ENCODE measurements at regions not wholly inside any gene's neighbourhood (a gene's known extent, or its start where the extent isn't known, plus 50 kb on each side); places are given as distances from the start of the nearest gene placed in this dataset.
"Not testable (repeated sequence)": the region's sequence is repeated elsewhere in the genome, so short reads cannot be mapped to it uniquely, and the experiment has no call there.

DNA sequence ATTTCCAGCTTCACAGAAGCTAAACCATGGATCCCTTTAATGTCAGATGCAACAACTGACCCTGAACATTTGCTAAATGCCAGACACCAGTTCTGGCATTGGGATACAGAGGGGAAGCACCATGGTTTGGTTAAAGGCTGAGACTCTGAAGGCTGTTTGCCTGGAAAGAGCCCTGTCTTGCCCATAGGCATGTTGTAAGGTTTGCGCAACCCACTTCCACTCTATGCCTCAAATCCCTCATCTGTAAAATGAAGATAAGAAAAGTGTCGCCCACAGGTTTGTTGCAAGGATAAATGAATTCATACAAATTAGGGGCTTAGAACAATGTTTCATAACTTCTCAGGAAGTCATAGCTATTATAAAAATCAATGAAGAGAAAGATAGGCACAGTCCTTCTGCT lies 380.9 kb upstream of the GYPC start (continued):
- TF ChIP-seq, protein P1, sequence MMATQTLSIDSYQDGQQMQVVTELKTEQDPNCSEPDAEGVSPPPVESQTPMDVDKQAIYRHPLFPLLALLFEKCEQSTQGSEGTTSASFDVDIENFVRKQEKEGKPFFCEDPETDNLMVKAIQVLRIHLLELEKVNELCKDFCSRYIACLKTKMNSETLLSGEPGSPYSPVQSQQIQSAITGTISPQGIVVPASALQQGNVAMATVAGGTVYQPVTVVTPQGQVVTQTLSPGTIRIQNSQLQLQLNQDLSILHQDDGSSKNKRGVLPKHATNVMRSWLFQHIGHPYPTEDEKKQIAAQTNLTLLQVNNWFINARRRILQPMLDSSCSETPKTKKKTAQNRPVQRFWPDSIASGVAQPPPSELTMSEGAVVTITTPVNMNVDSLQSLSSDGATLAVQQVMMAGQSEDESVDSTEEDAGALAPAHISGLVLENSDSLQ (IDR thresholded peaks at IDR 0.05): no peak

DNA sequence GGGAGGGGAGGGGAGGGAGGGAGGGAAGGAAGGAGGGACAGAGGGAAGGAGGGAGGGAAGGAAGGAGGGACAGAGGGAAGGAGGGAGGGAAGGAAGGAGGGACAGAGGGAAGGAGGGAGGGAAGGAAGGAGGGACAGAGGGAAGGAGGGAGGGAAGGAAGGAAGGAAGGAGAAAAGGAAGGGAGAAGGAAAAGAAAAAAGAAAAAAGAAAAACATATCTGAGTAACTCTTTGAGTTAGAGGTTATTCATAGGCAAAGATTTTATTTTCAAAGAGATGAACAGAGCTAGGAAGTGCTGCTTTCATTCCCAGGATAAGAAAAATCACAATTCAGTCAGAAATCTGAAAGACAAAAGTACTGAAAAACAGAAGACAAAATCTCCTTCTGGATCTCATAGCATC lies 379.7 kb upstream of the GYPC start:
- H3K36me3 ChIP-seq (ENCODE audit: control insufficient read depth in 2 of 2, insufficient read depth in 2 of 2, low read length in 1 of 2); H2AFZ ChIP-seq (ENCODE audit: control insufficient read depth, low read depth, low read length); H3K79me2 ChIP-seq (ENCODE audit: control insufficient read depth, insufficient read depth, low read length); DNase-seq (ENCODE audit: low read depth, low spot score); in situ Hi-C loops (cut with MboI); H3K27me3 ChIP-seq (replicated peaks in 1 of 2; ENCODE audit: control insufficient read depth in 2 of 2, insufficient read depth in 2 of 2, low read length in 1 of 2); BruUV-seq (replicated peaks); H3K9me3 ChIP-seq (replicated peaks; ENCODE audit: control insufficient read depth, insufficient read depth, low read length); ATAC-seq; H3K27ac ChIP-seq (ENCODE audit: control insufficient read depth, insufficient read depth); H3K9ac ChIP-seq (ENCODE audit: control insufficient read depth, insufficient read depth, low read length); FAIRE-seq; CTCF ChIA-PET; SMC1A ChIA-PET (ENCODE audit: uncharacterized antibody, unreplicated experiment); intact Hi-C loops (cut with micrococcal nuclease; ENCODE audit: unreplicated experiment); POLR2A ChIA-PET; H3K4me3 ChIP-seq; H3K4me1 ChIP-seq (ENCODE audit: control insufficient read depth, insufficient read depth, low read length); H4K20me1 ChIP-seq (ENCODE audit: control insufficient read depth, insufficient read depth); H3K4me2 ChIP-seq (ENCODE audit: control insufficient read depth, insufficient read depth); RAD21 ChIA-PET (ENCODE audit: unreplicated experiment): not testable (repeated sequence)

DNA sequence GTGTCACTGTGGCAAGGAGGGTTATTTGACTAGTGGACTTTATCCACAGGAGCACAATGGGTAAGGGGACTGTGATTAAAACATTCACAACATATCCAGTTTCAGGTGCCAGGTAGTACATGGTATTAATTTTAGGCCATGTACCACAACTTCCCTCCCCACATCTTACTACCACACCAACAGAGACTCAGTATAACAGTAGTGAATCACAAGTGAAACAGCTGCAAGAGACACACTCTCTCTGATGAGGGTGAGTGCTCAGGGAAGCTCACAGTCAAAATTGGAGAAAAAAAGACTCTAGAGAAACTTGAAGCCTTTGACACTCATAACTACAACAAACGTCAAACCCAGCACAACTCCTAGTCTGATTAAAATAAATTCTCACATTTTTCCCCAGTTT lies 367.6 kb upstream of the GYPC start:
- H2AFZ ChIP-seq (ENCODE audit: control insufficient read depth, low read depth, low read length): no peak overlapping the region
- no peaks in the 10 kb centered on the region for H3K4me1 ChIP-seq (ENCODE audit: control insufficient read depth, insufficient read depth, low read length)
- BruUV-seq (replicated peaks): no TSS peak
- DNase-seq (ENCODE audit: low read depth, low spot score) (no peak), FAIRE-seq (no peak), ATAC-seq (no peak)
- no peak overlapping the region for H3K27ac ChIP-seq (ENCODE audit: control insufficient read depth, insufficient read depth)
- H3K79me2 ChIP-seq (ENCODE audit: control insufficient read depth, insufficient read depth, low read length): no peaks in the 10 kb centered on the region
- intact Hi-C loops (cut with micrococcal nuclease; ENCODE audit: unreplicated experiment): no loop called here
- ChIA-PET POLR2A (no interaction called here), RAD21 (ENCODE audit: unreplicated experiment) (no interaction called here), SMC1A (ENCODE audit: uncharacterized antibody, unreplicated experiment) (no interaction called here), CTCF (no interaction called here)
- WGBS (ENCODE audit: insufficient coverage, insufficient replicate concordance, low lambda C conversion rate, missing lambda C conversion rate): 4% methylated on average over 1 of the region's 1 CpG
- H4K20me1 ChIP-seq (ENCODE audit: control insufficient read depth, insufficient read depth): no peaks in the 10 kb centered on the region
- H3K36me3 ChIP-seq (ENCODE audit: control insufficient read depth in 2 of 2, insufficient read depth in 2 of 2, low read length in 1 of 2): no peaks in the 10 kb centered on the region
- no peaks in the 10 kb centered on the region for H3K9me3 ChIP-seq (replicated peaks; ENCODE audit: control insufficient read depth, insufficient read depth, low read length)
- no peak overlapping the region for H3K4me3 ChIP-seq
- no peak overlapping the region for H3K4me2 ChIP-seq (ENCODE audit: control insufficient read depth, insufficient read depth)
- no peaks in the 10 kb centered on the region for H3K27me3 ChIP-seq (replicated peaks in 1 of 2; ENCODE audit: control insufficient read depth in 2 of 2, insufficient read depth in 2 of 2, low read length in 1 of 2)
- in situ Hi-C loops (cut with MboI): no loop called here
- no peak overlapping the region for H3K9ac ChIP-seq (ENCODE audit: control insufficient read depth, insufficient read depth, low read length)
- TF ChIP-seq POLR2AphosphoS5 (IDR thresholded peaks at IDR 0.05; ENCODE audit: low read length) (no peak), ZBED1 (IDR thresholded peaks at IDR 0.05; ENCODE audit: borderline replicate concordance) (no peak), TCF3 (IDR thresholded peaks at IDR 0.05; ENCODE audit: borderline replicate concordance, insufficient read depth, low read depth, low read length) (no peak), FOS (IDR thresholded peaks at IDR 0.05; ENCODE audit: borderline replicate concordance, extremely low read depth, insufficient read length) (no peak), SIN3A (IDR thresholded peaks at IDR 0.05; ENCODE audit: low read depth, low read length) (no peak), HDAC6 (IDR thresholded peaks at IDR 0.05; ENCODE audit: unreplicated experiment) (no peak)
- TF ChIP-seq, protein P2, sequence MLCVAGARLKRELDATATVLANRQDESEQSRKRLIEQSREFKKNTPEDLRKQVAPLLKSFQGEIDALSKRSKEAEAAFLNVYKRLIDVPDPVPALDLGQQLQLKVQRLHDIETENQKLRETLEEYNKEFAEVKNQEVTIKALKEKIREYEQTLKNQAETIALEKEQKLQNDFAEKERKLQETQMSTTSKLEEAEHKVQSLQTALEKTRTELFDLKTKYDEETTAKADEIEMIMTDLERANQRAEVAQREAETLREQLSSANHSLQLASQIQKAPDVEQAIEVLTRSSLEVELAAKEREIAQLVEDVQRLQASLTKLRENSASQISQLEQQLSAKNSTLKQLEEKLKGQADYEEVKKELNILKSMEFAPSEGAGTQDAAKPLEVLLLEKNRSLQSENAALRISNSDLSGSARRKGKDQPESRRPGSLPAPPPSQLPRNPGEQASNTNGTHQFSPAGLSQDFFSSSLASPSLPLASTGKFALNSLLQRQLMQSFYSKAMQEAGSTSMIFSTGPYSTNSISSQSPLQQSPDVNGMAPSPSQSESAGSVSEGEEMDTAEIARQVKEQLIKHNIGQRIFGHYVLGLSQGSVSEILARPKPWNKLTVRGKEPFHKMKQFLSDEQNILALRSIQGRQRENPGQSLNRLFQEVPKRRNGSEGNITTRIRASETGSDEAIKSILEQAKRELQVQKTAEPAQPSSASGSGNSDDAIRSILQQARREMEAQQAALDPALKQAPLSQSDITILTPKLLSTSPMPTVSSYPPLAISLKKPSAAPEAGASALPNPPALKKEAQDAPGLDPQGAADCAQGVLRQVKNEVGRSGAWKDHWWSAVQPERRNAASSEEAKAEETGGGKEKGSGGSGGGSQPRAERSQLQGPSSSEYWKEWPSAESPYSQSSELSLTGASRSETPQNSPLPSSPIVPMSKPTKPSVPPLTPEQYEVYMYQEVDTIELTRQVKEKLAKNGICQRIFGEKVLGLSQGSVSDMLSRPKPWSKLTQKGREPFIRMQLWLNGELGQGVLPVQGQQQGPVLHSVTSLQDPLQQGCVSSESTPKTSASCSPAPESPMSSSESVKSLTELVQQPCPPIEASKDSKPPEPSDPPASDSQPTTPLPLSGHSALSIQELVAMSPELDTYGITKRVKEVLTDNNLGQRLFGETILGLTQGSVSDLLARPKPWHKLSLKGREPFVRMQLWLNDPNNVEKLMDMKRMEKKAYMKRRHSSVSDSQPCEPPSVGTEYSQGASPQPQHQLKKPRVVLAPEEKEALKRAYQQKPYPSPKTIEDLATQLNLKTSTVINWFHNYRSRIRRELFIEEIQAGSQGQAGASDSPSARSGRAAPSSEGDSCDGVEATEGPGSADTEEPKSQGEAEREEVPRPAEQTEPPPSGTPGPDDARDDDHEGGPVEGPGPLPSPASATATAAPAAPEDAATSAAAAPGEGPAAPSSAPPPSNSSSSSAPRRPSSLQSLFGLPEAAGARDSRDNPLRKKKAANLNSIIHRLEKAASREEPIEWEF (IDR thresholded peaks at IDR 0.05; ENCODE audit: insufficient replicate concordance, low read depth, low read length): no peak
- TF ChIP-seq, protein P3, sequence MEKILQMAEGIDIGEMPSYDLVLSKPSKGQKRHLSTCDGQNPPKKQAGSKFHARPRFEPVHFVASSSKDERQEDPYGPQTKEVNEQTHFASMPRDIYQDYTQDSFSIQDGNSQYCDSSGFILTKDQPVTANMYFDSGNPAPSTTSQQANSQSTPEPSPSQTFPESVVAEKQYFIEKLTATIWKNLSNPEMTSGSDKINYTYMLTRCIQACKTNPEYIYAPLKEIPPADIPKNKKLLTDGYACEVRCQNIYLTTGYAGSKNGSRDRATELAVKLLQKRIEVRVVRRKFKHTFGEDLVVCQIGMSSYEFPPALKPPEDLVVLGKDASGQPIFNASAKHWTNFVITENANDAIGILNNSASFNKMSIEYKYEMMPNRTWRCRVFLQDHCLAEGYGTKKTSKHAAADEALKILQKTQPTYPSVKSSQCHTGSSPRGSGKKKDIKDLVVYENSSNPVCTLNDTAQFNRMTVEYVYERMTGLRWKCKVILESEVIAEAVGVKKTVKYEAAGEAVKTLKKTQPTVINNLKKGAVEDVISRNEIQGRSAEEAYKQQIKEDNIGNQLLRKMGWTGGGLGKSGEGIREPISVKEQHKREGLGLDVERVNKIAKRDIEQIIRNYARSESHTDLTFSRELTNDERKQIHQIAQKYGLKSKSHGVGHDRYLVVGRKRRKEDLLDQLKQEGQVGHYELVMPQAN (conservative IDR thresholded peaks at IDR 0.05): no peak

All from GM12878 (cell line).